Ovary (tissue), 7 donors: ENCODE measurements at regions not wholly inside any gene's neighbourhood (a gene's known extent, or its start where the extent isn't known, plus 50 kb on each side); places are given as distances from the start of the nearest gene placed in this dataset.
"Not testable (repeated sequence)": the region's sequence is repeated elsewhere in the genome, so short reads cannot be mapped to it uniquely, and the experiment has no call there.

Experiments
- DNase-seq, 5 donors: peaks; one replicate each; pipeline ENCODE4 v3.0.0-alpha.2; 2019 to 2020
- H3K27ac ChIP-seq, 2 donors: fragments of 200-600 bp; one replicate each; pipeline versions ENCODE4 v1.5.1 to v1.8.0; 2019 to 2022
- H3K27me3 ChIP-seq: fragments of 200-600 bp; one replicate; pipeline ENCODE4 v1.8.0; 2022
- H3K36me3 ChIP-seq: fragments of 200-600 bp; sonication (generic); one replicate; pipeline ENCODE4 v1.5.1; 2019
- H3K4me1 ChIP-seq: one replicate; pipeline ENCODE4 v1.8.1; 2013; ENCODE audit warnings: mild to moderate bottlenecking, moderate library complexity; ENCODE audit not compliant: insufficient read depth
- H3K4me3 ChIP-seq: fragments of 200-600 bp; sonication (generic); one replicate; pipeline ENCODE4 v1.5.1; 2017
- H3K9me3 ChIP-seq, 2 donors: fragments of 200-600 bp in 1 of 2; sonication (generic) in 1 of 2; one replicate each; pipeline versions ENCODE4 v1.5.1 to v1.8.1; 2013 to 2019; ENCODE audit warnings: mild to moderate bottlenecking in 1 of 2, moderate library complexity in 1 of 2
- WGBS, 3 donors: extraction: QIAGEN DNeasy Blood & Tissue Kit in 1 of 3; methylation state at CpG; one replicate each; pipeline versions ENCODE4 v1.1.5 to v1.1.7; 2013 to 2017; 5-methylcytosine and 5-hydroxymethylcytosine counted together
- intact Hi-C, 4 donors: fragments of 100-400 bp; cut with DNase I; formaldehyde crosslinking; loops; one replicate each; pipeline versions ENCODE4 v1.11.0 to v1.15.1; 2022 to 2023
- donor health status: DM: no; HTN: no; CAD: no; lungs with moderate emphysema.
- donor health status: DM: no; HTN: no; CAD: no.
- donor health status: Bipolar disorder and iron deficiency.
- donor health status: DM: no; HTN: no; CAD: no.
- donor health status: DM: yes; HTN: yes; CAD: no.

DNA sequence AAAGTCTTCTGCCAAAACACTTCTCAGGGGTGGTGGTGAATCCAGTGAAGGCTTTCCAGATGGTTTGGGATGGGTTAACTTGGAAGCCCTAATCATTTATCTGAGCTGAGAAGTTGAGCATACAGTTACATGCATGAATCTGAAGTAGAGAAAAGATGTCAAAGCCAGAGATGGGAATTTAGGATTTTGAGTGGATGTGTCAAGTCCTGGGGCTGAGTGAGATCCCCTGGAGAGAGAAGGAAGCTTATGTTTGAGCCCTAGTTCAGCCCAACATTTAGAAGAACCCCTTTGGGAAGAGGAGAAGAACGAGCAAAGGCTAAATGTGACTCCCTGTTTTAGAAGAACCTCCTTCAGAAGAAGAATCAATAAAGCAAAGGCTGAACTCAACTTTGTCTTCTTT lies 129.1 kb upstream of the TPTE start:
- H3K27me3 ChIP-seq, H3K36me3 ChIP-seq, intact Hi-C loops, H3K9me3 ChIP-seq, H3K27ac ChIP-seq, H3K4me1 ChIP-seq, DNase-seq, H3K4me3 ChIP-seq: not testable (repeated sequence)
- 0% methylated on average over 1 of the region's 1 CpG; no CpG with 5 or more reads in 2 of the 3 donors for WGBS, 3 donors

DNA sequence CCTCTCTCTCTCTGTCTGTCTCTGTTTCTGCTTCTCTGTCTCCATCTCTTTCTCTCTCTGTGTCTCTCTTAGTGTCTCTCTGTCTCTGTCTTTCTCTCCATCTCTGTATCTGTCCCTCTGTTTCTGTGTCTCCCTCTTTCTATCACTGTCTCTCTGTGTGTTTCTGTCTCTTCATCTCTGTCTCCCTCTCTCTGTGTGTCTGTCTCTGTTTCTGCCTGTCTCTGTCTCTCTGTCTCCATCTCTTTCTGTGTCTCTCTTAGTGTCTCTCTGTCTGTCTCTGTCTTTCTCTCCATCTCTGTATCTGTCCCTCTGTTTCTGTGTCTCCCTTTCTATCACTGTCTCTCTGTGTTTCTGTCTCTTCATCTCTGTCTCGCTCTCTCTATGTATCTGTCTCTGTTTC lies 125.4 kb upstream of the TPTE start:
- H3K36me3 ChIP-seq, H3K4me1 ChIP-seq, intact Hi-C loops, DNase-seq, H3K27ac ChIP-seq, H3K9me3 ChIP-seq, H3K27me3 ChIP-seq, H3K4me3 ChIP-seq: not testable (repeated sequence)
- WGBS, 3 donors: 36 to 50% (median 45%) methylated on average over 1 of the region's 1 CpG

DNA sequence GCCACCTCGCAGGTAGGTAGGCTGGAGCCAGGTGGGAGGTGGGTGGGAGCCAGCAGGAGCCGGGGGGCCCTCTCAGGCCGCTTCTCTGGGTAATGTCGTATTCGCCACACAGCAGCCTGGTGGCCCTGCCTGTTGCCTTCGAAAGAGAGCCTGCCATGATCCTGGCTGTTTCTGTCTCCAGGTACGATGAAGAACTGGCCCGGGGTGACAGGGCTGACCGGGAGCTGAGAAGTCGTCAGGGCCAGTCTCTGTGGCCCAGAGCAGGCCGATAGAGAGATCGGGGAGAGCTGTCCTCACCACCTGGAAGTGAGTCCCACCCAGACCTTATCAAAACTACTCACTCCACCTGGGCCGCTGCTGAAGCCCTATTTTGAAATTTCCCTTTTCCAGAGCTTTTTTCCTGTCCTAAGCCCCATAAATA lies 123.9 kb upstream of the TPTE start:
- H3K9me3 ChIP-seq, H3K27ac ChIP-seq, DNase-seq, H3K27me3 ChIP-seq, intact Hi-C loops, H3K4me1 ChIP-seq, H3K36me3 ChIP-seq, H3K4me3 ChIP-seq: not testable (repeated sequence)
- 72 to 74% (median 73%) methylated on average over 13 of the region's 13 CpGs for WGBS, 3 donors

DNA sequence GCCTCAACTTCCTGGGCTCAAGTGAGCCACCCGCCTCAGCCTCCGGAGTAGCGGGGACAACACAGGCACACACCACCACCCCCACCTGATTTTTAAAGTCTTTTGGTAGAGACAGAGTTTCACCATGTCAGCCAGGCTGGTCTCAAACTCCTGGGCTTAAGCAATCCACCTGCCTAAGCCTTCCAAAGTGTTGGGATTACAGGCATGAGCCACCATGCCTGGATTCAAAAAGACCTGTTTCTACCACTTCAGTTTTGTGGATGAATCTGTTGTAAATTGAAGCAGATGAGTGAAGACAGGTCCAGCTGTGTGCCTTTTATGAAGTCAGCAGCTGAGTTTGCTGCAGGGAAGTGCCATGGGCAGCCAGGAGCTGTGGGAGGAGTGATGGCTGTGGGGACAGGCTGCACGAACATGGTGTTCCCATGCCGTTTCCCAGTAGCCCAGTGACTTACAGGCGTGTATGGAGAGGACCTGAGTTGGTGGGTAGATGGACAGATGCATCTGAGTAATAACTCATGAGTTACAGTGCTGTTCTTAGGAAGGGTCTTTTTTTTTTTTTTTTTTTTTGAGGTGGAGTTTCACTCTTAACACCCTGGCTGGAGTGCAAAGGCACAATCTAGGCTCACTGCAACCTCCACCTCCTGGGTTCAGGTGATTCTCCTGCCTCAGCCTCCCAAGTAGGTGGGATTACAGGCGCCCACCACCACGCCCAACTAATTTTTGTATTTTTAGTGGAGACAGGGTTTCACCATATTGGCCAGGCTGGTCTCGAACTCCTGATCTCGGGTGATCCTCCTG lies 122.5 kb upstream of the TPTE start:
- H3K9me3 ChIP-seq, H3K4me1 ChIP-seq, intact Hi-C loops, DNase-seq, H3K4me3 ChIP-seq, H3K36me3 ChIP-seq, H3K27ac ChIP-seq, H3K27me3 ChIP-seq: not testable (repeated sequence)
- 65 to 76% (median 74%) methylated on average over 6 to 8 of the region's 10 CpGs for WGBS, 3 donors

DNA sequence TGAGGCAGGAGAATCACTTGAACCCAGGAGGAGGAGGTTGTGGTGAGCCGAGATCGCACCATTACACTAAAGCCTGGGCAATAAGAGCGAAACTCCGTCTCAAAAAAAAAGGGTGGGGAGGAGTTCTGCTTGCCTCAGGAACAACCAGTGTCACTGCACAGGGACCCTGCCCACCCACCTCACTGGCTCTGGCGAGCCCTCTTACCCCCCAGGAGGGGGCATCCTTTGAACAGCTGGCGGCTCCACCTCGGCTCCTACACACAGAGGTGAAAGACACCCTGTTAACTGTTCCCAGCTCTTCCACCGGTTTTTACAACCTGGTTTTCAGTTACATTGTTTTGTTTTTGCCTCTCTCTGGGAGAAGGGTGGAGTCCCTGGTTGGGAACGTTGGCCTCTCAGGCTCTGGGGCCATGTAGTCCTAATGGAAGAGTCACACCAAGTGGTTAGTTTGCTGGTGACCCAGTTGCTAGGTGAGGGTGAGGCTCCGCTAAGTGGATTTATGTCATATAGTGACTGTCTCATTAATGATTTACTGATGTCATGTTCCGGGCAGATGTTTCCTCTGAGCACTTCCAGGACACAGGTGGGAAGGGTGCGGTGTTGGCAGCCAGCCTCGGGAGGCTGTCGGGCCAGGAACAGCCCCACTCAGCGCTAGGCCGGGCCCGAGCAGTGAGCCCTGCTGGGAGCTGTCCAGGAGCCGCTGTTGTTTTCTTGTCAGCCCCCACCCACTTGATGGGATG lies 120.6 kb upstream of the TPTE start:
- DNase-seq, H3K4me1 ChIP-seq, intact Hi-C loops, H3K9me3 ChIP-seq, H3K36me3 ChIP-seq, H3K27ac ChIP-seq, H3K4me3 ChIP-seq, H3K27me3 ChIP-seq: not testable (repeated sequence)
- WGBS, 3 donors: 72 to 79% (median 73%) methylated on average over 18 of the region's 18 CpGs

DNA sequence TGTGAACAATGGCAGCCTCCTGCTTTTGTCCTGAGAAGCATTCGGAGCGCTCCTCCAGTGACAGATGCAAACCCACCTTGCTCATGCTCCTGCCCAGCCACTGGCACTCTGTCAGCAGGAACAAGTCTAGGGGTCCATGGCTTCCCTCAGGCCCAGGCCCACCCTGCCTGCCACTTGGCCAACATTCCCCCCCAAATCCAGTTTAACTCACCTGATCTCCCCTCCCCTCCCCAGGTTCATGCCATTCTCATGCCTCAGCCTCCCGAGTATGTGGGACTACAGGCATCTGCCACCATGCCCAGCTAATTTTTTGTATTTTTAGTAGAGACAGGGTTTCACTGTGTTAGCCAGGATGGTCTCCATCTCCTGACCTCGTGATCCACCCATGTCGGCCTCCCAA lies 118.9 kb upstream of the TPTE start:
- H3K36me3 ChIP-seq, H3K4me1 ChIP-seq, H3K4me3 ChIP-seq, intact Hi-C loops, DNase-seq, H3K9me3 ChIP-seq, H3K27me3 ChIP-seq, H3K27ac ChIP-seq: not testable (repeated sequence)
- 69 to 75% (median 73%) methylated on average over 5 of the region's 5 CpGs for WGBS, 3 donors

DNA sequence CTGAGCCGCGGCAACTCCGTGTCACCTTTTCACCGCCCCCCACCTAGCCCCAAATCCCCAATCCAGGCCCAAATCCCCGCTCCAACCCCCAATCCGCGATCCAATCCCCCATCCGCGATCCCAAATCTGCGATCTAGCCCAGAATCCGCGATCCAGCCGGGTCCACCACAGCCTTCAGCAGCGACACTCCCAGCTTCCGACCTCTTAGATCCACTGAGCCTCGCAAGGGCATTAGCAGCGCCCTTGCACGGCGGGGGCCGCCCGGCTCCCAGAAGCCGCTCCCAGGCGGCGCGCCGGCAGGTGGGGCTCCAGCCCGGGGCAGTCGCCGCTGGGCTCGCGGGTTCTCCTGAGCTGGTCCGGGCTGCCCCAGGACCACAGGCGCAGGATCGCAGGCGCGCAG lies 116.1 kb upstream of the TPTE start:
- H3K36me3 ChIP-seq, H3K27me3 ChIP-seq, H3K27ac ChIP-seq, intact Hi-C loops, H3K4me1 ChIP-seq, H3K4me3 ChIP-seq, DNase-seq, H3K9me3 ChIP-seq: not testable (repeated sequence)
- 69 to 78% (median 75%) methylated on average over 36 of the region's 36 CpGs for WGBS, 3 donors

DNA sequence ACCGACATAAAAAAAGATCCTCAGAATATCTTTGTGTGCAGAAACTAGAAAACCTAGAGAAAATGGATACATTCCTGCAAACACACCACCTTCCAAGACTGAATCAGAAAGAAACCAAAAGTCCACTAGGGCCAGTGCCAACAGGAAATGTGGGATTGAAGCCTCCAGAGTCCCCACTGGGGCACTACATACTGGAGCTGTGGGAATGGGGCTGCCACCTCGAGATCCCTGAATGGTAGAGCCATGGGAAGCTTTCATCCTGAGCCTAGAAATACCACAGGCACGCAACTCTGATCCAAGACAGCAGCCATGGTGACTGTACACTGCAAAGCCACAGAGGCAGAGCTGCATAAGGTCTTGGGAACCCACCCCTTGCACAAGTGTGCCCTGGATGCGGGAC lies 111.6 kb upstream of the TPTE start:
- H3K4me1 ChIP-seq, H3K9me3 ChIP-seq, DNase-seq, intact Hi-C loops, H3K27ac ChIP-seq, H3K4me3 ChIP-seq, H3K36me3 ChIP-seq, H3K27me3 ChIP-seq: not testable (repeated sequence)
- WGBS, 3 donors: 33 to 57% (median 56%) methylated on average over 3 to 4 of the region's 4 CpGs

DNA sequence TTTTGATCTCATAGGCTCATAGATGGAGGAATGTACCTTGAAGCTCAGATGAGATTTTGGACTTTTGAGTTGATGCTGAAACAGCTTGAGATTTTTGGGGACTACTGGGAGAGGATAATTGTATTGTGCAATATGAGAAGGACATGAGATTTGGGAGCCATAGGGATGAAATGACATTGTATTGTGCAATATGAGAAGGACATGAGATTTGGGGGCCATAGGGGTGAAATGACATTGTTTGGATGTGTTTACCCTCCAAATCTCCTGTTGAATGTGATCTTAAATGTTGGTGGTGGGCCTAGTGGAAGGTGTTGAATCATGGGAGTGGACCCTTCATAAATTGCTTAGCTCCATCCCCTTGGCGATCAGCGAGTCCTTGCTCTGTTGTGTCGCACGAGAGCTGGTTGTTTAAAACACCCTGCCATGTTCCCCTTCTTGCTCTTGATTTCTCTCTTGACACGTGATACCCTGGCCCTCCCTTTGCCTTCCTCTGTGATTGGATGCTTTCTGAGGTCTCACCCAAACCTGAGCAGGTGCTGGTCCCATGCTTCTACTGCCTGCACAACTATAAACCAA lies 110.9 kb upstream of the TPTE start:
- 53 to 64% (median 59%) methylated on average over 5 of the region's 5 CpGs for WGBS, 3 donors
- intact Hi-C loops, H3K36me3 ChIP-seq, DNase-seq, H3K27ac ChIP-seq, H3K9me3 ChIP-seq, H3K4me3 ChIP-seq, H3K27me3 ChIP-seq, H3K4me1 ChIP-seq: not testable (repeated sequence)

DNA sequence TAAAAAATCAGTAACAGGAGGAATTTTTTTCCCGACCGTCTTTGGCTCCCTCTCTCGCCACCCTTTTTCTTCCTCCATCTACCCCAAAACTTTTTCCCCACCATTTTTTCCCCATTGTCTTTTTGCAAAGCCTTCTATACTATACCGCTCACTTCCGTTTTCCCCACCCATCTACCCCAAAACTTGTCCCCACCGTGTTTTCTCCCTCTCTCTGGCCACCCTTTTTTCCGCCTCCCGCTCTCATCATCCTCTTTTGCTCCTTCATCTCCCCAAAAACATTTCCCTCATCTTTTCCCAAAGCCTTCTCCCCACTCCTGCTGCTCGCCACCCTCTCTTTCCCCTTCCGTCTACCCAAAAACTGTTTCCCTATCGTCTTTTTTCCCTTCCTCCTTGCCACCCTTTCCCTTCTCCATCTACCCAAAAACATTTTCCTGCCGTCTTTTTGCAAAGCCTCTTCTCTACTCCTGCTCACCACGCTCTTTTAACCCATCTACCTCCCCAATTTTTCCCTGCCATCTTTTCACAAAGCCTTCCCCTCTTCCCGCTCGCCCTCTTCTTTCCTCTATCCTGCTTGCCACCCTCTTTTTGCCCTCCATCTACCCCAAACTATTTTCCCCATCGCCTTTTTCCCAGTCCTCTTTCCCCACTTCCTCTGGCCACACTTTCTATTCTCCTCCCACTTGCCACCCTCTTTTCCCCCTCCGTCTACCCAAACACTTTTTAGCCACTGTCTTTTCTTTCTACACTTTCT lies 109.4 kb upstream of the TPTE start:
- intact Hi-C loops, H3K9me3 ChIP-seq, H3K4me1 ChIP-seq, H3K27ac ChIP-seq, DNase-seq, H3K36me3 ChIP-seq, H3K27me3 ChIP-seq, H3K4me3 ChIP-seq: not testable (repeated sequence)
- WGBS, 3 donors: 65 to 71% (median 68%) methylated on average over 16 to 17 of the region's 17 CpGs

DNA sequence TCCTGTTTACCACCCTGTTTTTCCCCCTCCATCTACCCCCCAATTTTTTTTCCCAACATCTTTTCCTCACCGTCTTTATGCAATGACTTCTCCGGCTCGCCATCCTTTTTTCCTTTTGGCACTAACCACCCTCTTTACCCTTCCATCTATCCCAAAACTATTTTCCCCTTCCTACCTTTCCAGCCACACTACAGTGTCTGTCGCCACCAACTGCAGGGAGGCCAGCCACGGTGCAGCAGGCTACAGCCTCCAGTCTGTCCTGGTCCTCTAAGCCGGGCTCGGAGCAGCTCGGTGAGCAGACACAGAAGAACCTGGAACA lies 108.5 kb upstream of the TPTE start:
- H3K27me3 ChIP-seq, H3K9me3 ChIP-seq, H3K4me3 ChIP-seq, intact Hi-C loops, H3K4me1 ChIP-seq, DNase-seq, H3K36me3 ChIP-seq, H3K27ac ChIP-seq: not testable (repeated sequence)
- 78 to 87% (median 79%) methylated on average over 8 of the region's 8 CpGs for WGBS, 3 donors
